ENCODE measurements at regions not wholly inside any gene's neighbourhood (a gene's known extent, or its start where the extent isn't known, plus 50 kb on each side); places are given as distances from the start of the nearest gene placed in this dataset.
A peak's percentile ranks its signal among the peaks of the same experiment; 100 is the strongest.

DNA sequence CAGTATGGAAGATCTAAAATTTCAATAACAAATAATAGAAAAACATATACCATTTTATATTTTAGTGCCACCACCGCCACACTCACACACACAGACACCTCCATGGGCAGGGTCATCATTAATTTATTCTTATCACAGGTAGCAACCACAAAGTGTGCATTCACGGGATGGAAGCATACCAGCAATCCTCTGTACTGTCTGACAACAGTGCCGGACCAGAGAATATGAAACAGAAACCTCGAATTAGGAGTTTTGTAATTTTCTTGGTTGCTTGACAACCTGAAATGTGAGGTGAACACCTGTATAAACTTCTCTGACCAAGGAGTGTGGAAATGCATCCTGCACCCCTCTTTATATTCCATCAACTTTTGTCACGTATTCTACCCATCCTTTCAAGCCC lies 213.9 kb upstream of the KCNIP4 start:
- no peak for DNase-seq (ENCODE audit: low read depth)
- H3K4me3 ChIP-seq (ENCODE audit: low read depth, low read length): no peak overlapping the region

GRCh38 chr4:22130741-22131140 lies 182.2 kb upstream of the KCNIP4 start:
- H3K4me3 ChIP-seq (ENCODE audit: low read depth, low read length): no peak overlapping the region
- no peak for DNase-seq (ENCODE audit: low read depth)

GRCh38 chr4:22129454-22130029 lies 181.0 kb upstream of the KCNIP4 start:
- no peak overlapping the region for H3K4me3 ChIP-seq (ENCODE audit: low read depth, low read length)
- no peak for DNase-seq (ENCODE audit: low read depth)

DNA sequence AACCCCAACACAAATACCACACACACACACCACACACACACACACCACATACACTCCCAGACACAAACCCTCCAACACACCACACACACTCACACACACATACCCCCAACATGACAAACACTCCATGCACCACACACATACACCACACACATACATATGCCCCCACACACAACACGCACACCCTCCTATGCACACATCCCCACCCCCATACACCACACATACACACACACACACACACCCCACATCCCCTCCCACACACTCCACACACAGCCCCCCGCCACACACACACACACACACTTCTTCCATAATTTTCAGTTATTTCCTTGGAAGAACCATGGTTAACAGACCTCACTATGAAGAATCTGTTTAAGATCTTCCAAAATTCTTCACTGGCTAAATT lies 173.5 kb upstream of the KCNIP4 start:
- H3K4me3 ChIP-seq (ENCODE audit: low read depth, low read length): no peak overlapping the region
- DNase-seq (ENCODE audit: low read depth): no peak

GRCh38 chr4:22115262-22115661 lies 166.7 kb upstream of the KCNIP4 start:
- H3K4me3 ChIP-seq (ENCODE audit: low read depth, low read length): no peak overlapping the region

DNA sequence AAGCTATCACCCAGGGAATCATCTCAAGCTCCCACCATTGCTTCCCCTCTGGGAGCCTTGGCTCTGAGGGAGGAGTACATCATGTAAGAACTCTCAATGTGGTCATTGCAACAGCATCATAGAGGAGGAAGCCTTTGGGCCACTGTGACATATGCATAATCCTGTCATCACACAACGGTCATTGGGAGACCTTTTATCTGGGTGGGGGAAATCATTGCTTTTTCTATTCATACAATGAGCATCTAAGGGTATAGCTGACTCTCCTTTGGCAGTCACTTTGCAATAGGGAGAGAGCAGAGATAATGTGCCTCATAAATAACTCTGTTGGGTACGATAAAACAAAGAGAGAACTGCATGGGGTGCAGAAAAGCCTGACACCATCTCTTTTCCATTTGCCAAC lies 155.2 kb upstream of the KCNIP4 start:
- no peak for DNase-seq (ENCODE audit: low read depth)
- H3K4me3 ChIP-seq (ENCODE audit: low read depth, low read length): no peak overlapping the region

More at GRCh38 chr4:22115262-22115661, 166.7 kb upstream of the KCNIP4 start:
- no peak for DNase-seq (ENCODE audit: low read depth)

GRCh38 chr4:22099896-22100295 lies 151.3 kb upstream of the KCNIP4 start:
- peak; percentile 10 for DNase-seq (ENCODE audit: low read depth)
- H3K4me3 ChIP-seq (ENCODE audit: low read depth, low read length): no peak overlapping the region

DNA sequence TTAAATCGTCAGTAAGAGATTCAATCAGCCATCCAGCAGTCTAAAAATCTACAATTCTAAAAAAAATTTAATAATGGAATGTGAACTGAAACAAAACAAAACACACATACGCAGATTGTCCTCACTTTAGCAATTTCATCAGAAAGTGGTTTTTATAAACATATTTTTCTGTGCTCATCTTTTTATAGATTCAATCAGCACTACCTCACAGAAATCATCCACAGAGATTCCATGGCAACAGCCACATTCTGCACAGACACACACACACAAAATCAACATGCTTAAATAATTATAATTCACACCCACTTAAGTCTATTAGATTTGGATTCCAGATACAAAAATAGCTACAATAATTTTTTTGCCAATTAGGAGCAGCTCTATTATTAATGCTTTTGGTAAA lies 149.0 kb upstream of the KCNIP4 start:
- H3K4me3 ChIP-seq (ENCODE audit: low read depth, low read length): no peak overlapping the region
- DNase-seq (ENCODE audit: low read depth): no peak

- H3K4me3 ChIP-seq (ENCODE audit: low read depth, low read length): no peak overlapping the region
- DNase-seq (ENCODE audit: low read depth): no peak
These were observed 145.6 kb upstream of the KCNIP4 start for GRCh38 chr4:22094217-22094616.

- DNase-seq (ENCODE audit: low read depth): no peak
- H3K4me3 ChIP-seq (ENCODE audit: low read depth, low read length): no peak overlapping the region
These were observed 144.6 kb upstream of the KCNIP4 start for GRCh38 chr4:22093126-22093525.

DNA sequence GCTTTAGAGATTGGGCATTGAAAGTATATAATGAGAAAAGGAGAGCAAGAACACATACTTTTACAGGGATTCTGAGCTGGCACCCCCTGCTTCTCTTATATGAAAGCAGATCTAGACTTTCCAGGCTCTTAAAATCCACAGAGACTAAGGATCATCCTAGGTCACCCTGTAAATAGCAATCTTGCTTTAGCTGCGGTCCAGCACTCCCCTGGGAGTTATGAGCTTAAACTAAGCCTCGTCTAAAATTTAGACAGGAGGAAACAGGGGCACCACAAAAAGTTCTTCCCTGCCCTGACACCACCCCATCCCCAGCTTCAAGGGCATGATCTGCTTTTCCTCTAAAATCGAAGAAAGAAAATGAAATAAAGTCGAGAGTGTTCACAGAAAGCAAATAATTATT lies 143.3 kb upstream of the KCNIP4 start:
- DNase-seq (ENCODE audit: low read depth): no peak
- no peak overlapping the region for H3K4me3 ChIP-seq (ENCODE audit: low read depth, low read length)

DNA sequence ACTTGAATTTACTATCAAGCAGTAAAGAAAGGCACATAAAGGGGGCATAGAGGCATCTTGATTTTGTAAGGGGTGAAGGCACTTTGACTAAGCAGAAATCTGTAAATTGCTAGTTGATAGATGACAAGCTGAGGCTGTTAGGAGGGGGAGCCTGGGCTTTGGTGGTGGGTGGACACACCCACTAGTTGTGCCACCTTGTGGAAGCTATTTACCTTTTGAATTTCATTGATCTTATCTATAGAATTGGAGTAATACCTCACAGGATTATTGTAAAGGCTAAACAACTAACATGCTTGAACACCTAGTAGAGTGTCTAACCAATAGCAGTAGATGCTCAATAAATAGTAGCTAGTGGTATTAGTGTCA lies 142.8 kb upstream of the KCNIP4 start:
- DNase-seq (ENCODE audit: low read depth): no peak

DNA sequence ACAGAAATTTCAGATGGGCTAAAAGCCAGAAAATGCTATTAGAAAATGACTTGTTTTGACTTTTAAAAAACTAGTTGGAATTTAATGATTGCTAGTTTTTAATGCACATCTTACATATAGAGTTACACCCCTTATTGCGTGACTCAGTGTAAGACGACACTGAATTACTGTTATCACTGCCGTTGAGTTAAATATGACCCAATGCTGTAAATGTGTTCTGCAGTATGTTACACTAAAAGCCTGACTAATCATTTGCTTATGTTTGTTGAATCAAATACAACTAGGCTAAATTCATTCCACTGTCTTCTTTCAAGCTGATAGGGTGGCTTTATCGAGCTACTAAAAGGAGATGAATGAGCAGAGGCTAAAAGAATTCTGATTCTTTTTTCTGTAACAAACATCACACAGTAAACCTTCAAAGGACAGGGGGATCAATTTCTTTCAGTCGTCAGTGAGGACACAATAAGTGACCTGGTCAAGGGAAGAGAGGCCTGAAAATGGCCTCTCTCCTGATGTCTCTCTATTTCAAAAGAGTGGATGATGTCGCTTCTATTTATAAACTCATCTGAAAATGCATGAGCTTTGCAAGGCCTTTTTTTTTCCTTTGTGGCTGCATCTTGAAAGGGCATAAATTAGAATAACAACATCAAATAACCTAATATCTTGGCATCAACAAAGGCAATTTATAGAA lies 142.2 kb upstream of the KCNIP4 start:
- peak; percentile 17 for DNase-seq (ENCODE audit: low read depth)

More for the DNA sequence above, 142.8 kb upstream of the KCNIP4 start:
- no peak overlapping the region for H3K4me3 ChIP-seq (ENCODE audit: low read depth, low read length)

DNA sequence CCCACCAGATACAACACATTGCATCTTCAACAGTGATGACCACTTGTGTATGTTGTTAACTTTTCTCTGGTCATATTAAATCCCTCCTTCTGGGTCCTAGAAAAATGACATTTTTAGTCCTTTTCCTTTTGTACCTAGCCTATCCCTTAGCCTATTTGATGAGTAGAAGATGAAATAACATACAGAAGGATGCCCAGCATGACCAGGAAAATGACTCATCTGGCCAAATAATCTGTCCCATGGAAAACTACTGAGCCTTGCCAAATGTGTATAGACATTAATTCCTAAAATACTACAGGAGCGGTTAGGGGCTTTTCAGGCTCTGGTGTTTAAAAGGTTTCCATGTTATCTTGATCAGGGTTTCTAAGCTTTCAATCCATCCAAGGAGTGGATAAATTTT lies 129.0 kb upstream of the KCNIP4 start:
- no peak overlapping the region for H3K4me3 ChIP-seq (ENCODE audit: low read depth, low read length)
- DNase-seq (ENCODE audit: low read depth): no peak

More for the DNA sequence above, 142.2 kb upstream of the KCNIP4 start:
- no peak overlapping the region for H3K4me3 ChIP-seq (ENCODE audit: low read depth, low read length)

GRCh38 chr4:22072726-22073125 lies 124.2 kb upstream of the KCNIP4 start:
- H3K4me3 ChIP-seq (ENCODE audit: low read depth, low read length): no peak overlapping the region
- DNase-seq (ENCODE audit: low read depth): no peak

DNA sequence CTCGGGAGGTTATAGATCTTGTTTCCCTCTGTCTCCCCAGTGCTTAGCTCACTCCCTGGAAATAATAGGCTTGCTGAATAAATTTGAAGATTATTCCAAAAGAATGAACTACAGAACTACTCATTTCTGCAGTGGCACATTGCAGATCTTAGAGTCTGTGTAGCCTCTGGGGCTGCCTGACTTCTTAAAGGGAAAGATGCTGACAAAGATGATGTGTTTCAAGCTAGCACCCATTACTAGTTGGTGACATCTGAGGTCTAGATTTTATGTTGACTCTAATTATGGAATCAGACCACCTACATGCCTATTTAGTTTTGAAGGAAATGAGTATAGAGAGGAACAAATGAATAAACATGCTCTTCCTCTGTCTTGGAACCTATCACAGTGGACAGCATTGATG lies 123.7 kb upstream of the KCNIP4 start:
- DNase-seq (ENCODE audit: low read depth): no peak
- H3K4me3 ChIP-seq (ENCODE audit: low read depth, low read length): no peak overlapping the region

DNA sequence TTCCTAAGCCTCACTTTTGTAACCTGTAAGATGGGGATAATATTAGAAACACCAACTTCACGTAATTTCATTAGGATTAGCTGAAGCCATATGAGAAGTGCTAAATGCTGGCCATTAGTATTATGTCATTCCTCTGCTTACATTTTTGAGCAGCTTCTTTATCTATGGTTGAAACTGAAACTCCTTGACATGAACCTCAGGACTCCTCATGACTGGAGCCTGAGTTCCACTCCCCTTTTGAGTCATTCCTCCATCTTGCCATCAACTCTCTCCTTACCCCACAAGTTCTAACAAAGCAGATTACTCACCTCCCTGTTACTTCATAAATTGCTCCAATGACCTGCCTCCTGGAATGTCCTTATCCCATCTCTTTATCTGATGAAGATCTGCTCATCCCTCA lies 123.2 kb upstream of the KCNIP4 start:
- no peak overlapping the region for H3K4me3 ChIP-seq (ENCODE audit: low read depth, low read length)
- DNase-seq (ENCODE audit: low read depth): no peak

DNA sequence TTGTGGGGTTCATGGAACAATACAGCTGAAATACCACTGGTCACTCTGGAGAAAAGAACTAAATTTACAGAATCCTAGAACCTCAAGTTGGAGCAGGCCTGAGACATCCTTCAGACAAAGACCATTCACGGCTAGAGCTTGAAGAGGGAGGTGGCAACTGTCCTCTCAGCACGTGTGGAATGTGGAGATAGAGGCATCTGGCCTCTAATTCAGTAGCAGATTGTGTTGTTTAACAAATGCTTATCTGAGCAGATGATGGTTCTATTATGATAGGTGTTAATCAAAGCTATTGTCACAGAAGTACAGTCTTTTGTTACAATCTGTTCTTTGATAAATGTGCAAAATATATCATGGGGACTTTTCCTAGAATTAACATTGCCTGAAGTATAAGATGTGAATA lies 121.7 kb upstream of the KCNIP4 start:
- no peak for DNase-seq (ENCODE audit: low read depth)
- no peak overlapping the region for H3K4me3 ChIP-seq (ENCODE audit: low read depth, low read length)

DNA sequence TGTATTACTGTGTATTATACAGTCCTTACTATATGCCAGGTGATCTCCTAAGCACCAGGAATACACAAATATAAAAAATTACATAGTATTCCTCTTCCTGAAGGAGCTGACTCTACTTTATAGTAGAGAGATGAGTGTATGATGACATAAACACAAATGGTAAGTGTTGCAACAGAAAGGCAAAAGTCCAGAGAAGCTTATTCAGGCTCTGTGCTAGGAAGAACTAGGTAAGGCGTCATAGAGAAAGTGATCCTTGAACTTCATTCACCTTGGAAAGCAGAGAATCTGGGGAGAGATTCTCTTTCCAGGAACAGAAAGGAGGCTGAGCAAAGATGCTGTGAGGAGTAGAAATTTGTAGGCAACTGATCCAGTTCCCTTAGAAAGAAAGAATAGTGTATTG lies 115.0 kb upstream of the KCNIP4 start:
- H3K4me3 ChIP-seq (ENCODE audit: low read depth, low read length): no peak overlapping the region
- no peak for DNase-seq (ENCODE audit: low read depth)

- no peak overlapping the region for H3K4me3 ChIP-seq (ENCODE audit: low read depth, low read length)
- no peak for DNase-seq (ENCODE audit: low read depth)
These were observed 114.1 kb upstream of the KCNIP4 start for GRCh38 chr4:22062676-22063075.

- DNase-seq (ENCODE audit: low read depth): no peak
- H3K4me3 ChIP-seq (ENCODE audit: low read depth, low read length): no peak overlapping the region
These were observed 107.4 kb upstream of the KCNIP4 start for GRCh38 chr4:22055954-22056353.

DNA sequence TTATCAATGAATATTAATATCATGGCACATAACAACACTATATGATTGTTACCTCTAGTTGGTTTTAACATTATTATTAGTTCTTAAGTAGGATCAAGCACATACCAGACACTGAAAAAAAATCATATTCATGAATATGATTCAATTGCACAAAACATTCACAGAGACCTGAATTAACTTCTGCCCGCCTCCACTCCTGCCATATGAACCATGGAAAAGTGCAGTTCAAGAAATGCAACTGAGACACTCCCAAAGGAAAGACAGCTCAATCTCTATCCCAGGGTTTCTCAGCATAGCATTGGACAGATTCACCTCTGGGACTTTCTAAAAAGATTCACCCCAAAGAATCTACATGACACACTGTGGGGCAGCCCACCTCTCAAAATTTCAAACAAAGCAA lies 103.5 kb upstream of the KCNIP4 start:
- no peak for DNase-seq (ENCODE audit: low read depth)
- no peak overlapping the region for H3K4me3 ChIP-seq (ENCODE audit: low read depth, low read length)
